HG03066 (cell line): ENCODE measurements at regions not wholly inside any gene's neighbourhood (a gene's known extent, or its start where the extent isn't known, plus 50 kb on each side); places are given as distances from the start of the nearest gene placed in this dataset.

Experiments
- ATAC-seq: cut with Tn5 transposase; IDR thresholded peaks from one replicate; pipeline ENCODE4 v1.9.1; 2021; ENCODE audit warnings: low read depth; ENCODE audit not compliant: unreplicated experiment

GRCh38 chr6:126280287-126280686 lies 59.6 kb upstream of the CENPW start:
- no peak for ATAC-seq

- no peak for ATAC-seq
Observed at GRCh38 chr6:126285871-126286365, 54.0 kb upstream of the CENPW start.
